HK-2 (cell line): ENCODE measurements at regions not wholly inside any gene's neighbourhood (a gene's known extent, or its start where the extent isn't known, plus 50 kb on each side); places are given as distances from the start of the nearest gene placed in this dataset.

Experiments used
- DNase-seq: peaks from one replicate; pipeline ENCODE4 v3.0.0-alpha.2; 2018; ENCODE audit not compliant: unreplicated experiment

DNA sequence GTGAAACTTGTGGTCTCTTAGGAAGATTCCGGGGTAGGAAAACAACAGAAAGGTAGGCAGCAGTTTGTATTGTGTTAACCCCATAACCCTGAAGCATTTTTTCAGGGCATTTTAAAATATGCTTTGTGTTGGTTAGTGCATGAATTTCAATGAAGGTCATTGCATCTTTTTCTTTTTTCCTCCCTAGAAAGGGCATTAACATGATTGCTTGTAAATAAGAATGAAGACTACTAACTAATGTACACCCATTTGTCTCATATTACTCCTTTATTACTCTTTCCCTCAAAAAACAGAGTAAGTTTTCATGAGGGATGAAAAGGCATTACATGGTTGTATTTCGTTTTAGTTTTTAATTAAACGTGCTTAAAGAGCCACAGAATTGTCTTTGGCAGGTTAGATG is 141.4 kb downstream of the OGFRL1 start:
- no peak for DNase-seq

DNA sequence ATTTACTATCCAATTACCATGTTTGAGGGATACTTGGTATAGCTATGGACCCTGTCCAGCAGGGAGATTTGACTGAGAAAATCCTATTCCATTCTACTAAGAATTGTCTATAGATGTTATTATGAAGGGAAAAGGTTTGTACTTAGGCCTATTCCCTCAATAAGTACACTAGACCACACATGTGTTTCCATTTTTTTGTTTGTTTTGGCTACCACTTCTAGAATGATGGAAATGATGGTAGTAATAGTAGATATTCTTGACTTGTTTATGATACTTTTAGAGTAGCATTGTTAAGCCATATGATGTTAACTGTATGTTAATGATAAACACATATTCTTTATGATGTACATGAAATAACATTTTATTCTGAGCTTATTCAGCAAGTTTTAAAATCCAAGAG is 144.8 kb downstream of the OGFRL1 start:
- no peak for DNase-seq

DNA sequence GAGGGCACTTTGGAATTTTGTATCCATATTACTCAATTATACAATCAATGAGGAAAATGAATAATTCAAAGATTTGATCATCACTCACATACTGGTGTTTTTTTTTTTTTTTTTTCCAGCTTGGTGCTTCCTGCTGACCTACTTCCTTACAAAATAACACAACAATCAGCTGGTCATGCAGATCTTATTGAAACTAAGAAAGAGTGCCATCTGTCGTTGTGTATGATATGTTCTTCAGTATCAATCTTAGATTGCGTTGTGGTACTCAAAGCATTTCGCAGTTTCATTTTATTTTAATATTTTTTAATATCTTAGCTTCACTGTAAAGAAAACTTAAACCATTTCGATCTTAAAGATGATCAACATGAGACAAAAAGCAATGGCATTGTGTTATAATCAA is 155.6 kb downstream of the OGFRL1 start:
- DNase-seq = no peak

DNA sequence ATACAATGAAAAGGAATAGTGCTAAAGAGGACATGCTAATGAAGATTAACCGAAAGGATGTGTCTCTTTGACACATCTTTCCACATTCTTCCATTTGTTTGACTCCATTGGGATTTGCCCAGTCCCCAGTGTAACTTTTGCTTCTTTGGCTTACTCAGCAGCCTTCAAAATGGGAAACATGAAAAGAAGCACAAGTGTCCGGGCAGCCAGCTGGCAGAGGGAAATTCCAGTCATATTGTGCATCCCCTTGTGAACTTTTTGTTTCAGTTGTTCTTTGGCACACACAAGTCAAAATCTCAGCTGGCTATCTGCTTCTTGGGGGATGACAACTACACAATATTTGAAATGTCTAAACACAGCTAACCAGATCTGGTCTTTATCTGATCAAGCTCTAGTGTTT is 157.4 kb downstream of the OGFRL1 start:
- no peak for DNase-seq

DNA sequence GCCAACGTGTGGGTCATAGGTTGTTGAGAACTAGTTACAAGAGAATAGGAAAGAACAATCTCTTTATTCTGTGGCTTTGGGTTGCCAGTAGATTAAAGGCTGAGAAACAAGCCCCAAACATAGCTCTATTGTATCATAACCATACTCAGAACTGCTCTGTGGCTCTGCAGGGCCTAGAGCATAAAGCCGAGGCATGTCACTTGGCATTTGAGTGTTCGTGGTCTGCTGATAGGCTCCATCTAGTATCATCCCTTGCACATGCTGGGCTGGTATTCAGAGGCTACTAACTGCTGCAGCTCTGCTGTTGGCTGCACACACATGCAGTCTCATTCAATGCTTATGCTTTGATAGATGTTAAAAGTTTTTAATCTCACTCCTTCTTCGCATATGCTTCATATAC is 157.9 kb downstream of the OGFRL1 start:
- DNase-seq = no peak

DNA sequence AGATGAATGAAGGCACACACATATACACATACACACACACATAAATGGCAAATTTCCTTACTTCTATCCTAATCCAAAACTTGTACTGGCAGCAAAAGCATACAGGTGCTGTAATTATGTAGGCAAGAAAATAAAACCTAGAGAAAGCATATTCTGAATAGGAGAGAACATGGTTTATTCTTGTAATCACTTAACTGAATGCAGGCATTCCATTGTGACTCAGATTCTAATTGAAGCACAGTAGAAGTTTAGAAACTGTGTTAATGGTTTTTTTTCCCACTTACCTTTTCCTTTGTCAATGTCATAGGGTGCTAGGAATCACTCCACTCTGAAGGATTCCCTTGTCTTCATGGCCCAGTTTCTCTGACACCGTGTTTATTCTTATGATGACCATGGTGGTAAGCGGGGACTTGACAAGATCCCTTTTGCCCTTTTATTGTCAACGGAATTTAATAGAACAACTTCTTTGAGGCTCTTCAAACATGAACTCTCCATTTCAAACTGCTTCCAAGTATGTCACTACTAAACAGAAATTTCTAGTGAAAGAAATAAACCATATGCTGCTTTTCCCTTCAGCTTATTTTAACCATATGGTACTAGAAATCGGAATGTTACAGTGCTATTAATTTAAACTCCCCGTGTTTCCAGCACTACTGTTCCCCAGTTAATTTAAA is 164.2 kb downstream of the OGFRL1 start:
- DNase-seq = no peak

DNA sequence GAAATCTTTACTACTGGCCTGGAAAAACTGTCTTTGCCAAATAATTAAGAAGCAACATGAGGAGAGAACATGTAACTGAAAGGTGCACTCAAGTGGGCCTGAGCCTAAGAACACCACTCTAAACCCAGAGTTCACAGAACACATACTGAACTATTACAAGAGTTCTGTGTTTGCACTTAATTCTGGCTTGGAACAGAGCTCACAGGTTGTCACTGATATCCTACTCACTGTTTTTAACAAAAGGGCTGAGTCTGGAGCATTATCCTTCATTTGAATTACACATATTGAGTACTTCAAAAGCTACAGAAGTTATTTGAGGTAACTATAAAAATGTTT is 164.7 kb downstream of the OGFRL1 start:
- no peak for DNase-seq

DNA sequence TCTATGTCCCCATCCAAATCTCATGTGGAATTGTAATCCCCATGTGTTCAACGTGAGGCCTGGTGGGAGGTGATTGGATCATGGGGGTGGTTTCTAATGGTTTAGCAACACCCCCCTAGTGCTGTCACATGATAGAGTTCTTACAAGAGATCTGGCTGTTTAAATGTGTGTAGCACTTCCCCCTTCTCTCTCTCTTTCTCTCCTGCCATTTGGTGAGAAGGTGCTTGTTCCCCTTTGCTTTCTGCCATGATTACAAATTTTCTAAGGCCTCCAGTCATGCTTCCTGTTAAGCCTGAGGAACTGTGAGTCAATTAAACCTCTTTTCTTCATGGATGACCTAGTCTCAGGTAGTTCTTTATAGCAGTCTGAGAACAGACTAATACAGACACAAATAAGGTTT is 165.4 kb downstream of the OGFRL1 start:
- DNase-seq = no peak

DNA sequence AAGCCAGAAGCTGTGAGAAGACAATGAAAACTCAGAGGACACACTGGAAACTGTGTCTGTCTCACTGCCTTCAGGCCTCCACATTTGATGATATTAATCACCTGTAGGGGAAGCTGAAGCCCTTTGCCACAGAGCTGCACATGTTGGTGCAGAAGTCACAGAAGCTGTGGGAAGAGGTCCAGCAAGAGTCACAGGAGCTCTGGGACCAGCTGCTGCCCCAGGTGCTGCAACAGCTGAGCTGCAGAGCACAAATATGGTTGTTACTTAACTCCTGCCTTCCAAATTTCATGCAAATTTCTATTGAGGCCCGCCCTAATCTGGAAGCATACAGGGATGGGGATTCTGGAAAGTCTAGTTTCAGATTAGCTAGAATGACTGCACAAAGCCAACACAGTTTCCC is 169.3 kb downstream of the OGFRL1 start:
- no peak for DNase-seq

DNA sequence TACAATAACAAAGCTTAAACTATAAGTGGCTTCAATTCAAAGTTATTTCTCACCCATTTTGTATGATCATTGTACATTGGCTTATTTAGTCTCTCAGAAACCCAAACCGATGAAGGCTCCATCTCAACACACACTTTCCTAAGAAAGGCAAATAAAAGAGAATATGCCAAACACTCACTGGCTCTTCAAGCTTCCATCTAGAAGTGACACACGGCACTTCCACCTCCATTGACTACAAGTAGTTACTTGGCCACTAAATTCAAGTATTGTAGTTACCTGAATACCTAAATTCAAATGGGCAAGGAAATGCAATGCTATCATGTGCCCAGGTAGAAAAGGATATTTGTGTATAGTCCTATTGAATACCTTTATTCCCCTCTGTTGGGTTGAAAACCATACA is 170.6 kb downstream of the OGFRL1 start:
- no peak for DNase-seq

DNA sequence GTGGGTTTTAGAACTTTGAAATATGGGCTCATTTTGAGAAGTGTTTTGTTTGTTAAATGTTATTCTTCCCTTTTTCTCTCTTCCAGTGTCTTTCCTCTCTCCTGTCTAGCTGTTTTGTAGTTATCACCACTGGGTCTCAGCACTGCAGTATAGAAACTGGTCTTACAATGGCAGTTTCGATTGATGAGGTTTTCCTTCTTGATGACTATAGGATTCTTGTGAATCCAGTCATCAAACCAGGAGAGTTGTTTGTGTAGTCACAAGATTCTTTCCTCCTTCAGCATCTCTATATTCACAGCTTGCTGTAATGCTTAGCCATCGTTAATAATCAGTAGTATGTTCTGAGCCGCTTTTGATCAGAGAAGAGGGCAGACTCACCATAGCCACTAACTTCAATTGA is 172.3 kb downstream of the OGFRL1 start:
- no peak for DNase-seq

DNA sequence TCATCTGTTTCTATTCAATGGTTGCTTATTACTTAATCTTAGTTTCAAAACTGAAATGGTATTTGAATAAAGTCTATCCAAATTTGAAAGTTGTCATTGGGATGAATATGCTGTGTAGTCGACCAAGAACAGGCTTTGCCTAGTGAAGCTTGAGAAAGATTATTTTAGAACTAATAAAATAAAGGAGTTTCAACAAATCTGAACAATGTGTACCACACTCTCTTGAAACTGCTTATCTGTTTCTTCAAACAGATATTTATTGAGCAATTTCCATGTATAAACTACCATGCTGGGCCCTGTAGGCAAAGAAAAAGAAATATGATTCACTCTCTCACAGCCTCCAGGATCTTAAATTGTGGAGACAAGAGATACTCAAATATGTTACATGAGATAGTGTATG is 174.4 kb downstream of the OGFRL1 start:
- no peak for DNase-seq

DNA sequence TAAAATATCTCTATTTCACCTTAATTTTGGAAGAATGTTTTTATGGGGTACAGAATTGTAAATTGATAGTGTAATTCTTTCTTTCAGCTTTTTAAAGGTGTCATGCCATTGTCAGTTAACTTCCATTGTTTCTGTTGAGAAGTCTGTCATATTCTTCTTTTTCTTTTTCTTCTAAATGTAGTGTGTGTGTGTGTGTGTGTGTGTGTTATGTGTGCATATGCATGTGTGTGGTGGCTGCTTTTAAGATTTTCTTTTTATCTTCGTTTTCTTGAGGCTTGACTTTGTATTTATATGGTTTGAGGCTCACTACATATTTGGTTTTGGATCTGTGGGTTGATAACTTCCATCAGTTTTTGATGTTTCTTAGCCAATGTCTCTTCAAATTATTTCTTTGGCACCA is 176.5 kb downstream of the OGFRL1 start:
- no peak for DNase-seq

DNA sequence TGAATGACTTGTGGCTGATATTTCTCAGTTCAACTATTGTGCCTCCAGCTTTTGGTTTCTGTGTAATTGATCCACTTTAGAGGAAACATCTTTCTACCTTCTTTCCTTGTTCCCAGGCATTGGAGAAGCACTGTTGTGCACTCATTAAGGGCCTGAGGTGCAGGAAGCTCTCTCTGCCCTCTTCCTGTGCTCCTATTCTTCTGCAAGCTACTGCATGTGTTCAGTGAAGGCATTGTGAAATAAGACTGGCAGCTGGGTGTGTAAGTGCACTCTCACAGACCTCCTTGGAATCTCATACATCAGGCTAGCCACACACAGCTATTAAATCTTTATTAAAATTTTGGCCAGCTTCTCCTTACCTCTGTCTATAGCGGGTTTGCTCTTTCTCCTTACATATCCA is 177.8 kb downstream of the OGFRL1 start:
- DNase-seq = no peak

DNA sequence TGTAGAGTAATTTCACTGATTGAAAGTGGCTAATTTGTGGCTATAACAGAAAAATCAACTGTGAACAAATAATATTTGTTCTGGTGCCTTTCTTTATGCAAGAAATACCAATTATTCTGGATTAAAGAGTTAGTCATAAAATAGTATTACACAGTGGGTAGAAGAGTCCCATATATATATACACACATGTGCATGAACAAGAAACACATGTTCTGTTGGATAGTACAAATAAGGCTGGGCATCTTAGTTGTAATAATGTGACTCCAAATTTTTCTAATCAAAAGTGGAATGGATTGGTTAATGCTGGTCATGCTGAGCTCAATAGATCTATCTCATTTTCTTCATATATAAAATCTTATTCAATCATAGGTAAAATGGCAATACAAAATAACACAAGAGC is 179.4 kb downstream of the OGFRL1 start:
- no peak for DNase-seq

DNA sequence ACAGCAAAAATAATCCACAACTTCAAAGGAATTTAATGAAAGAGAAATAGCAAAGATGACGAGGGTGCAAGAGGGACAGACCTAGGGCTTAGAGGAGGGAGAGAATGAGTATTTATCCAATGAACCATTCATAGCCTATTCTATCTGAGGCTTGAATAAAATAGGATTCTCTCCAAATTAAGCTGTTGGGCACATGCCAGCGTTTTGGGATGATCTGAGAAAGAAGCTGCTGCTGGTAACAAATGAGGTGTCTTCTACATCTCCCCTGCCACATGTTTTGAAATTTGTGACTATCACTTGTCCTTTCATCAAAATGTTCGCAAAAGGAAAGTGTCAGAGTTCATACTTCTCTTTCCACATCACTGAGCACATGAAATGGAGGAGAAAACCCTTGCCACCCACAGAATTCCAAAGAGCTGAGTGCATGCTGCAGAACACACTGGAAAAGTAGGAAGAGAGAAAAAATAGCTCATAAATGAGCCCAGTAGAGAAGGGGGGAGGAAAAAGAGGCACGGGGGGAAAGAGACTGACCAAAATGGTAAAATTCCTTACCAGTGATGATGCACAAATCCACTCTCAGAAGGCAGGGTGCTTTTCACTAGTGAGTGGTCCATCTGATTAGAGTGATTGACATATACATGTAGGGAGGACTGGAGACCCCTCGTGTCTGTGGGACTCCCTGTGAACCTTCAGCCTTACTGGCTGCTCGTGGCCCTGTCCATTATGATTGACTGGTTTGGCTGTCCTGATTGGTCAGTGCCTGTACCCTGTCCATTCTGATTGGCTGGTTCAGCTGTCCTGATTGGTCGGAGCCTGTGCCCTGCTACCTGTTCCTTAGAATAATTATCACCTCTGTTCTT is 180.5 kb downstream of the OGFRL1 start:
- peak; percentile 77 for DNase-seq

DNA sequence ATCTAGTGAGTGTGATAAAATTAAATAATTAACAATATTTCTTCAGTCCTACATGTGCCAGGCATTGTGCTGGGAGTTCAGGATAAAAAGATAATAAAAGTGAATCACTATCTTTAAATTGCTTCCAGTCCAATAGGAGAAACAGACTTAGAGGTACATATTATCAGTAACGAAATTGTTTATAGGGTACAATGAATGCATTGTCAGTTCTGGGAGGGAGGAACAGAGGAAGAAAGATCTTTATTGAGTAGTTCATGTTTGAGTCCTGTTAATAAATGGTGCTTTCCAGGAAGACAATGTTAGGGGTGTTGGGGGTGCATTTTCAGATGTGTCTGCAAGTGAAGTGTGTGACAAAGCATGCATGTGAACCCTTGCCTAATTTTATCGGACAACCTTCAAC is 183.1 kb downstream of the OGFRL1 start:
- no peak for DNase-seq

DNA sequence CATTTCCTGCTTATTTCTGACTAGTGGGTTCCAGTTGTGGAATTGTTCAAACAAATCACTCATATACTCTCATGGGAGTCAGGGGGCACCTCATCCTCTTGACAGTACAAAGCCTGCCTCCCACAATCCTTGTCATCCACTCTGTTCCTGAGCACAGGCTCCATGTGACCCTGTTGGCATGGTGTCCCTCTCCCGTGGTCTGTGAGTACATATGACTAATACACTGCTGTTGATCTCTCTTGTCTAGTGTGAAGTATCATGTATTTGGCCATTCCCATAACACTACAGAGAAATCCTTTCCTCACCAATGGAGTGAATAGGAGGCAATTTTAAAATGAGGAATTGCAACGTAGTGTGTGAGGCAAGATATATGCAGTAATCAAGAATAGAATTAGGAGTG is 185.3 kb downstream of the OGFRL1 start:
- peak; percentile 83 for DNase-seq

DNA sequence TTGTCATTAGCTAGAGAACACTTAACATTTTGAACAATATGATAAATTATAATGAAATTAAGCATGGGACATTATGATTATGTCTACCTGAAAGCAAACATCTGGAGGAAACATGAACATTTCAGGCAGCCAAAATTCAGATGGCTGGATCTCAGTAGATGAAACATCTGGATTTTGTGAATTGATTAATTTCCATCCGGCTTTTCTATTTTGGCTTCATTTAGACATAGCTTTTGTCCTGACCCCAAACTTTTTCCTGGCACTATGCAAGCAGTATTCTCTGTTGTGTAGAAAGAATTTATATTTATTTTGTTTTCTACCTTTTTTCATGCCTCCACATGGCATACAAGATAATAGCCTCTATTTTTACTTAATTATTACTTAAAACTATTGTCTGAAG is 186.3 kb downstream of the OGFRL1 start:
- DNase-seq = no peak

DNA sequence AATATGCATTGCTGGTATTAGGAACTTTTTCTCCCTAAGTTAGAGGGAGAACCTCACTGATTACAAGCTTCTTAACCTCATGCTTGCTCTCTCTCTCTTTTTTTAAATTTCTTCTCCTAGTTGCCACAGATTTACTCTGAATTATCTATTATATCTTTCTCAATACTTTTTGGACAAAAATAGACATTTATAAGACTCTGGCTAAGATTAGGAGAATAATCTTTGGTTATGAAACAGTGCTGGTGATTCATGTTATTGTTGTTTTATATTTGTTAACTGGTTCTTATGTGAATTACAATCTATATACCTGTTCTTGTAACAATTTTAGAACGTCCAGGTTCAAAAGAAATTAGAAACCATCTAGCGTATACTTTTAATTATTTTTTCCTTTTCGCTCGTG is 187.8 kb downstream of the OGFRL1 start:
- DNase-seq = no peak

DNA sequence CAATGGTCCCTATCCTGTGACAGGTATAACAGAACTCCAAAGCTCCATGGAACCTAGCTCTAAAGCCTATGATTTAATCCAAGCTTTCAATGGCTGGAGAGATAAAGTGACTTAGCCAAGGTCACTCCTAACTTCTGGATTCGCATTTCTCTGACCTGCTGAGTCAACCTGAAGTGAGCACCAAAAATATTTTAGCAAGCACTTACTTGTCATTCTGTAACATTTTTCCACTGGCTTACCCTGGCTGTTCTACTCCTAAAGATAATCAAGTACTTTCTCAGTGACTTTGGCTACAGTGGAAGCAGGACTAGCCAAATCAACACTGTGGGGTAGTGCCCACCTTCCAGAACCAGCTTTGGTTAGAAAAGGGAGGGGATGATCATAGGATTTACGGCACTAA is 188.3 kb downstream of the OGFRL1 start:
- DNase-seq = no peak

DNA sequence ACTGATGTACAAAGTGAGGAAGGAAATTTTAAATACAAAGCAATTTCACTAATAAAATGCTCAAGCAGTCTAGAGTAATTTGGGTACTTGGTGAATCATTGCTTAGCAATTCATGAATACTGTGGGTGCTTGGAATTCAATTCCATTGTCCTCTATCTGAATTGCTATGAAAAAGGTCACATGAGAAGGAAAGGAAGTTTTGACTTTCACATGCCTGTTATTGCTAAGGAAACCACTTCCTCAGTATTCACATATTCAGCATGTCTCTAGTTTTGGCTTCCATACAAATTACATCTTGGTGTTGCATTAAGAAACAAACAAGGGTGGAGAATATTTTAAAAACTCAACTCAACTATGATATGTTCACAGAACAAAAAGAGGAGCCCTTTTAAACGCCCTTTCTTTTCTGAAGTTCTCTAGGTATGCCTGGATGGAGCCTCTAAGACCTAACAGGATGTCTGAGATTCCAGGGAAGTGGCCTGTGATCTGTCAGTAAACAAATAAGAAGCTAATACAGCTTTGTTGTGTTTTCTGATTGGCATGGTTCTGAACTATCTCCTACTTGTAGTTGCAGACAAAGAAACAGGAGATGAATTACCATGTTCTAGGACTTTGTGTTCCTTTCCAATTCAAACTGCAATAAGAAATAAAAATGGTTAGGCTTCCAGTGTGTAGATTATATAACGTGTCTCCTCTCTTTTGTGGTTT is 190.4 kb downstream of the OGFRL1 start:
- DNase-seq = no peak

DNA sequence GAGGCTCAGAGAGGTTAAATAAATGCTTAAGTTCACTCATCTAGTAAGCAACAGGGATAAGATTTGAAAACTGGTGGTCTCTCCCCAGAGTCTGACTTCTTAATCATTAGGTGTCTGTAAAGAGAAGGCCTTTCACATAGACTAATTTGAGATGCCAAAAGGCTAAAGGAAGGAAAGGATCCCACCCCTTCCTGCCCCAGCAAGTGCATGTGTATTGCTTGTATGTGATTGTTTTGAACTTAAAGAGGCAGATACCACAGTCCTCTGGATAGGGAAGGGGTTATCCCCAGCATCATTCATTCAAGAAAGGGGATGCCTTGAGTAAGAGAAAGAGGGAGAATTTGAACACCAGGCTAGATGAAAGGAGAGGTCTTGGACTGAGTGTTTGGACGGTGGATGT is 192.0 kb downstream of the OGFRL1 start:
- no peak for DNase-seq
